ENCODE measurements at regions not wholly inside any gene's neighbourhood (a gene's known extent, or its start where the extent isn't known, plus 50 kb on each side); places are given as distances from the start of the nearest gene placed in this dataset. TPM values are rescaled to one million over a fixed set of nuclear protein-coding genes. Genes with fewer than 3 reads are reported as not detected.

DNA sequence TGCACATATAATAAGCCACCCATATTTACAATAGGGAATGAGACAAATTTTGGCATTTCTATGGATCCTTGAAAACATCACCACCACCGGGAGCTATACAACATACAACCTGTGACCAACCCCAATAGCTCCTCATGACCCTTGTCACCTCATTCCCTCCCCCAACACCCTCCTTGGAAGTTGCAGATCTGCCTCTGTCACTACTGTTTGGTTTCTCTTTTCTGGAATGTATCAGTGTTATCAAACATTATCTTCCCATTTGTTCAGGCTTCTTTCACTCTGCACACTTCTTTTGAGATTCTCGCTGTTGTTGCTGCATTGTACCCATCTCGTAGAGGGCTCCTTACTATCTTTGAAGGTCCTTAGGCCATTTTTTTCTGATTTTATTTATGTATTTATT lies 75.6 kb downstream of the ZNF280B start:
- no peaks in the 10 kb centered on the region for H3K79me2 ChIP-seq (ENCODE audit: insufficient read depth, low read depth, low read length)
- H3K9me3 ChIP-seq (ENCODE audit: low read length): no peaks in the 10 kb centered on the region
- BruUV-seq (replicated peaks): no TSS peak
- TF ChIP-seq, protein P1, sequence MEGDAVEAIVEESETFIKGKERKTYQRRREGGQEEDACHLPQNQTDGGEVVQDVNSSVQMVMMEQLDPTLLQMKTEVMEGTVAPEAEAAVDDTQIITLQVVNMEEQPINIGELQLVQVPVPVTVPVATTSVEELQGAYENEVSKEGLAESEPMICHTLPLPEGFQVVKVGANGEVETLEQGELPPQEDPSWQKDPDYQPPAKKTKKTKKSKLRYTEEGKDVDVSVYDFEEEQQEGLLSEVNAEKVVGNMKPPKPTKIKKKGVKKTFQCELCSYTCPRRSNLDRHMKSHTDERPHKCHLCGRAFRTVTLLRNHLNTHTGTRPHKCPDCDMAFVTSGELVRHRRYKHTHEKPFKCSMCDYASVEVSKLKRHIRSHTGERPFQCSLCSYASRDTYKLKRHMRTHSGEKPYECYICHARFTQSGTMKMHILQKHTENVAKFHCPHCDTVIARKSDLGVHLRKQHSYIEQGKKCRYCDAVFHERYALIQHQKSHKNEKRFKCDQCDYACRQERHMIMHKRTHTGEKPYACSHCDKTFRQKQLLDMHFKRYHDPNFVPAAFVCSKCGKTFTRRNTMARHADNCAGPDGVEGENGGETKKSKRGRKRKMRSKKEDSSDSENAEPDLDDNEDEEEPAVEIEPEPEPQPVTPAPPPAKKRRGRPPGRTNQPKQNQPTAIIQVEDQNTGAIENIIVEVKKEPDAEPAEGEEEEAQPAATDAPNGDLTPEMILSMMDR (conservative IDR thresholded peaks at IDR 0.05; ENCODE audit: low read length): no peak
- TF ChIP-seq EZH2phosphoT487 (IDR thresholded peaks at IDR 0.05; ENCODE audit: borderline replicate concordance, low read depth, low read length): no peak
- intact Hi-C loops (cut with micrococcal nuclease; ENCODE audit: unreplicated experiment): no loop called here
- no peaks in the 10 kb centered on the region for H4K20me1 ChIP-seq (ENCODE audit: insufficient read depth, low read length)
- no peaks in the 10 kb centered on the region for H3K9me2 ChIP-seq (ENCODE audit: insufficient read depth, low read length)
- H3K36me3 ChIP-seq (ENCODE audit: insufficient read depth, low read length): no peaks in the 10 kb centered on the region
- peaks cover 40% of the 10 kb centered on the region for H3K4me1 ChIP-seq (ENCODE audit: insufficient read depth, low read length, poor library complexity, severe bottlenecking)
- ChIA-PET CTCF (ENCODE audit: unreplicated experiment) (interaction anchor here (1.0 kb wide), 1 partner anchor 63 kb away, joined by 3 read pairs; no protein-coding TSS in a partner anchor), POLR2A (interaction anchor here (1.0 to 1.5 kb wide), 2 partner anchors 10 to 15 kb away, joined by 3 read pairs; no protein-coding TSS in a partner anchor)
- H2AFZ ChIP-seq (ENCODE audit: low read length): no peak overlapping the region
- no peak overlapping the region for H3K27ac ChIP-seq (ENCODE audit: low read depth, low read length, poor library complexity, severe bottlenecking)
- no peak for DNase-seq (ENCODE audit: low spot score)
- H3K4me3 ChIP-seq (ENCODE audit: low read depth, low read length, poor library complexity, severe bottlenecking): no peak overlapping the region
- no peak overlapping the region for H3K4me2 ChIP-seq (ENCODE audit: low read length)

- Histone ChIP-seq H3K4me3 (ENCODE audit: low read depth, low read length, poor library complexity, severe bottlenecking) (no peak overlapping the region), H3K27ac (ENCODE audit: low read depth, low read length, poor library complexity, severe bottlenecking) (no peak overlapping the region), H3K4me1 (ENCODE audit: insufficient read depth, low read length, poor library complexity, severe bottlenecking) (peaks cover 36% of the 10 kb centered on the region), H3K9me3 (ENCODE audit: low read length) (no peaks in the 10 kb centered on the region), H4K20me1 (ENCODE audit: insufficient read depth, low read length) (no peaks in the 10 kb centered on the region), H3K36me3 (ENCODE audit: insufficient read depth, low read length) (no peaks in the 10 kb centered on the region), H3K4me2 (ENCODE audit: low read length) (no peak overlapping the region), H3K79me2 (ENCODE audit: insufficient read depth, low read depth, low read length) (no peaks in the 10 kb centered on the region), H2AFZ (ENCODE audit: low read length) (no peak overlapping the region), H3K9me2 (ENCODE audit: insufficient read depth, low read length) (no peaks in the 10 kb centered on the region)
- BruUV-seq (replicated peaks): no TSS peak
- POLR2A ChIA-PET: interaction anchor here (1.5 kb wide), 1 partner anchor 11 kb away, joined by 3 read pairs; no protein-coding TSS in a partner anchor
- TF ChIP-seq, protein P1 (conservative IDR thresholded peaks at IDR 0.05; ENCODE audit: low read length): no peak
- TF ChIP-seq EZH2phosphoT487 (IDR thresholded peaks at IDR 0.05; ENCODE audit: borderline replicate concordance, low read depth, low read length): no peak
- DNase-seq (ENCODE audit: low spot score): no peak
- intact Hi-C loops (cut with micrococcal nuclease; ENCODE audit: unreplicated experiment): no loop called here
- CTCF ChIA-PET (ENCODE audit: unreplicated experiment): no interaction called here
Measured at GRCh38 chr22:22433770-22434169, 74.8 kb downstream of the ZNF280B start.

Small RNA genes in the stretch of these regions (small RNA-seq; reads per million reads assigned to genes)
- not detected for gene AC245291.3
- gene IGLVVII-41-1: not detected
